RKO (cell line): ENCODE measurements at regions not wholly inside any gene's neighbourhood (a gene's known extent, or its start where the extent isn't known, plus 50 kb on each side); places are given as distances from the start of the nearest gene placed in this dataset.
"Not testable (repeated sequence)": the region's sequence is repeated elsewhere in the genome, so short reads cannot be mapped to it uniquely, and the experiment has no call there.

Experiments used
- DNase-seq: peaks from one replicate; pipeline ENCODE4 v3.0.0-alpha.2; 2016; ENCODE audit warnings: low spot score

GRCh38 chr2:16394072-16394985 lies 271.3 kb downstream of the CYRIA start:
- DNase-seq, result peak; percentile 9

- no peak for DNase-seq
Observed at GRCh38 chr2:16393500-16394071, 272.0 kb downstream of the CYRIA start.

- DNase-seq, result no peak
Observed at GRCh38 chr2:16392647-16393499, 272.8 kb downstream of the CYRIA start.

- no peak for DNase-seq
Observed at GRCh38 chr2:16391986-16392385, 273.6 kb downstream of the CYRIA start.

- no peak for DNase-seq
Observed at GRCh38 chr2:16390561-16390960, 275.1 kb downstream of the CYRIA start.

- DNase-seq, result no peak
Observed at GRCh38 chr2:16389611-16390010, 276.0 kb downstream of the CYRIA start.

GRCh38 chr2:16388199-16388830 lies 277.3 kb downstream of the CYRIA start:
- not testable (repeated sequence) for DNase-seq

- no peak for DNase-seq
Observed at GRCh38 chr2:16387461-16387984, 278.1 kb downstream of the CYRIA start.

GRCh38 chr2:16386431-16386830 lies 279.2 kb downstream of the CYRIA start:
- DNase-seq, result no peak

- DNase-seq, result no peak
Observed at GRCh38 chr2:16386031-16386430, 279.6 kb downstream of the CYRIA start.

GRCh38 chr2:16385341-16385740 lies 280.3 kb downstream of the CYRIA start:
- no peak for DNase-seq

GRCh38 chr2:16383411-16383810 lies 282.2 kb downstream of the CYRIA start:
- no peak for DNase-seq

GRCh38 chr2:16382451-16382850 lies 283.2 kb downstream of the CYRIA start:
- no peak for DNase-seq

- DNase-seq, result no peak
Observed at GRCh38 chr2:16381511-16381910, 284.1 kb downstream of the CYRIA start.

- DNase-seq, result not testable (repeated sequence)
Observed at GRCh38 chr2:16379901-16380300, 285.7 kb downstream of the CYRIA start.

- not testable (repeated sequence) for DNase-seq
Observed at GRCh38 chr2:16379061-16379460, 286.6 kb downstream of the CYRIA start.

- no peak for DNase-seq
Observed at GRCh38 chr2:16378031-16378430, 287.6 kb downstream of the CYRIA start.

GRCh38 chr2:16375981-16376380 lies 289.7 kb downstream of the CYRIA start:
- no peak for DNase-seq

GRCh38 chr2:16375351-16375750 lies 290.3 kb downstream of the CYRIA start:
- no peak for DNase-seq

GRCh38 chr2:16374671-16375070 lies 291.0 kb downstream of the CYRIA start:
- DNase-seq, result no peak

- DNase-seq, result no peak
Observed at GRCh38 chr2:16373341-16373740, 292.3 kb downstream of the CYRIA start.

GRCh38 chr2:16371751-16372150 lies 293.9 kb downstream of the CYRIA start:
- no peak for DNase-seq
